Neuron (in vitro differentiated cells): ENCODE measurements at regions not wholly inside any gene's neighbourhood (a gene's known extent, or its start where the extent isn't known, plus 50 kb on each side); places are given as distances from the start of the nearest gene placed in this dataset.
"Not testable (repeated sequence)": the region's sequence is repeated elsewhere in the genome, so short reads cannot be mapped to it uniquely, and the experiment has no call there.

Experiments used
- H2AFZ ChIP-seq: one replicate; pipeline ENCODE4 v1.6.1; 2013; ENCODE audit warnings: low read depth, mild to moderate bottlenecking, inconsistent platforms, low read length, moderate library complexity
- H3K27me3 ChIP-seq: one replicate; pipeline ENCODE4 v1.6.1; 2013; ENCODE audit warnings: low read length; ENCODE audit not compliant: insufficient read depth
- H3K36me3 ChIP-seq: one replicate; pipeline ENCODE4 v1.6.1; 2013; ENCODE audit warnings: low read length; ENCODE audit not compliant: insufficient read depth
- H3K4me1 ChIP-seq: one replicate; pipeline ENCODE4 v1.6.1; 2013; ENCODE audit warnings: low read length; ENCODE audit not compliant: insufficient read depth
- H3K4me3 ChIP-seq: 2 replicates; pipeline ENCODE4 v1.5.1; 2013; ENCODE audit warnings: mild to moderate bottlenecking, low read length, moderate library complexity
- H3K9me3 ChIP-seq: one replicate; pipeline ENCODE4 v1.6.1; 2013; ENCODE audit warnings: low read length

DNA sequence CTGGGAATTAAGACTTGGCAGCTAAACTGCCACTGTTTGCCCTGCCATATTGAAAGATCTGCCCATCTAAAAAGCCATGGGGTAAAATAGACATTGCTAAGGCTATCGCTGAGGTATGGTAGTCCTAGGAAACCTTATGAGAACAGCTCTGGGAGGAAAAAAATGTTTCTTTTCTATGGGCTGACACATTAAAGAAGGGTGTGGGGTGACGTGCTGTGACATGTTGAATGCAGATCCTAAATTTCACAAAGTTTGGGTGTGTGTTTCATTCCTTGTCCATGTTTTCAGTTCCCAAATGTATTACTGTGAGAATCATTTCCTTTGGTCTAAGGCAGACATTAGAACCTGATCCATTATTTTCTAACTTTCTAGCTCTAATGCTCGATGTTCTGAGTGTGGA lies 766.4 kb downstream of the BCL11A start:
- Histone ChIP-seq H3K27me3 (no peaks in the 10 kb centered on the region), H3K36me3 (no peaks in the 10 kb centered on the region), H3K9me3 (no peaks in the 10 kb centered on the region), H2AFZ (no peak overlapping the region), H3K4me1 (no peaks in the 10 kb centered on the region), H3K4me3 (no peak overlapping the region)

DNA sequence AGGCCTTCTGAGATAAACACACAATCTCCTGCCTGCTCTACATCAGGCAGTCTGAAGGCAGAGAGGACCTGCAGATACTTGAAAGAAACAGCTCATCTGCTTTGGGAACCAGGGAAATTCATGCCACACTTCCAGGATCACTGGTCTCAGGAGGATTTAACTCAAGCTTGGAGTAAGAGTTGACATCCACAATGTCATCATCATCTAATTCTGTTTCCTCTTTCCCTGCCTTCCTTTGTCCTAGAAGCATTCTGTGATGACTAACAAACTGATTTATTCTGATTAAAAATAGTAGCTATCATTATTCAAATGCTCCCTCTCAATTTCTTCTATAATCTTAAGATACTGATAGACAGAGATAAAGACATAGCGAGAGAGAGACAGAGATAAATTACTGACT lies 766.8 kb downstream of the BCL11A start:
- Histone ChIP-seq H3K4me1 (no peaks in the 10 kb centered on the region), H3K36me3 (no peaks in the 10 kb centered on the region), H2AFZ (no peak overlapping the region), H3K27me3 (no peaks in the 10 kb centered on the region), H3K4me3 (no peak overlapping the region), H3K9me3 (no peaks in the 10 kb centered on the region)

- H3K36me3 ChIP-seq, result no peaks in the 10 kb centered on the region
- H3K4me1 ChIP-seq, result no peaks in the 10 kb centered on the region
- H3K4me3 ChIP-seq, result no peak overlapping the region
- H3K27me3 ChIP-seq, result no peaks in the 10 kb centered on the region
- no peaks in the 10 kb centered on the region for H3K9me3 ChIP-seq
- H2AFZ ChIP-seq, result no peak overlapping the region
These were observed 773.9 kb downstream of the BCL11A start for GRCh38 chr2:59779571-59779970.

GRCh38 chr2:59777120-59777519 lies 776.3 kb downstream of the BCL11A start:
- Histone ChIP-seq H2AFZ (no peak overlapping the region), H3K36me3 (no peaks in the 10 kb centered on the region)

GRCh38 chr2:59776726-59777008 lies 776.8 kb downstream of the BCL11A start:
- no peaks in the 10 kb centered on the region for H3K4me1 ChIP-seq
- H2AFZ ChIP-seq, result no peak overlapping the region
- H3K36me3 ChIP-seq, result no peaks in the 10 kb centered on the region
- no peaks in the 10 kb centered on the region for H3K9me3 ChIP-seq
- H3K27me3 ChIP-seq, result no peaks in the 10 kb centered on the region
- H3K4me3 ChIP-seq, result no peak overlapping the region

More at GRCh38 chr2:59777120-59777519, 776.3 kb downstream of the BCL11A start:
- Histone ChIP-seq H3K4me1 (no peaks in the 10 kb centered on the region), H3K27me3 (no peaks in the 10 kb centered on the region), H3K9me3 (no peaks in the 10 kb centered on the region), H3K4me3 (no peak overlapping the region)

GRCh38 chr2:59774821-59775433 lies 778.5 kb downstream of the BCL11A start:
- no peak overlapping the region for H2AFZ ChIP-seq
- no peaks in the 10 kb centered on the region for H3K9me3 ChIP-seq

DNA sequence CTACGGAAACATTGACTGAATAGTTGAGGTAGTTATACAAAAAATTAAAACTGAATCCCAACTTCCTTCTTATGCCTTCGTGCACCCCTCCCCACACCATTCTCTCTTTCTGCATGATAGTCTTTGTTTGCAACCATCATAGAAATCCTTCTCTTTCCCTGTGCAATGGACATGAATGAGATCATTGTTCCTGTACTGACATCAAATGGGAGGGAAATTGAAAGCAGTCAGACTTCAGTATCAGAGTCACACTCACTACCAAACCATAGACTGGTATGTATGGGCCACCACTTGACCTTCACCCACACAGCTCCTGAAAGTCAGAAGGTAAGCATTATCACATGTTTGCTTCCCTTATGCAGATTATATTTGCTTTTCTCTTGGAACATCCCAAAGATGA lies 782.8 kb downstream of the BCL11A start:
- H3K4me1 ChIP-seq, result no peaks in the 10 kb centered on the region
- H2AFZ ChIP-seq, result no peak overlapping the region
- no peaks in the 10 kb centered on the region for H3K36me3 ChIP-seq
- no peaks in the 10 kb centered on the region for H3K27me3 ChIP-seq
- H3K4me3 ChIP-seq, result no peak overlapping the region
- no peaks in the 10 kb centered on the region for H3K9me3 ChIP-seq

More at GRCh38 chr2:59774821-59775433, 778.5 kb downstream of the BCL11A start:
- H3K36me3 ChIP-seq, result no peaks in the 10 kb centered on the region
- no peaks in the 10 kb centered on the region for H3K27me3 ChIP-seq
- no peaks in the 10 kb centered on the region for H3K4me1 ChIP-seq
- H3K4me3 ChIP-seq, result no peak overlapping the region

DNA sequence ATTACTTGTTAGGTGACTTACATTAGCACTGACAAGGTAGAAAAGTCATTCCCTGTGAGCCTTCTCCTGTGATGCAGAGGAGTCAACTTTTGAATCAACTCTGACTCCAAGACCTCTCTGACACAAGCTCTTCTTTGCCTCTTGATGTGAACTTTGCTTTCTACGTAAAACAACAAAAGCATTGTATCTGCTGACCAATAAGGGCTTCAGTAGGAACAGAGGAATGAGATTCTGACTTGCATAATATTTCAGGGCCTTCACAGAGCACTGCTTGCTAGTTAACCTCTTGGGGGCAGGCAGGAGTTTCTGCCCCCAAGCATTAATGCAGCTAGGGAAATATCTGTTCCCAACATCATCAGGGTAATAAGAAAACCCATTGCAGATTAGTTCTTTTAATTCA lies 791.5 kb downstream of the BCL11A start:
- Histone ChIP-seq H3K9me3 (no peaks in the 10 kb centered on the region), H3K36me3 (no peaks in the 10 kb centered on the region), H3K27me3 (no peaks in the 10 kb centered on the region), H2AFZ (no peak overlapping the region), H3K4me1 (no peaks in the 10 kb centered on the region), H3K4me3 (no peak overlapping the region)

- Histone ChIP-seq H3K4me3 (no peak overlapping the region), H2AFZ (no peak overlapping the region), H3K27me3 (no peaks in the 10 kb centered on the region), H3K36me3 (no peaks in the 10 kb centered on the region), H3K4me1 (no peaks in the 10 kb centered on the region), H3K9me3 (no peaks in the 10 kb centered on the region)
These were observed 797.3 kb downstream of the BCL11A start for GRCh38 chr2:59756150-59756549.

DNA sequence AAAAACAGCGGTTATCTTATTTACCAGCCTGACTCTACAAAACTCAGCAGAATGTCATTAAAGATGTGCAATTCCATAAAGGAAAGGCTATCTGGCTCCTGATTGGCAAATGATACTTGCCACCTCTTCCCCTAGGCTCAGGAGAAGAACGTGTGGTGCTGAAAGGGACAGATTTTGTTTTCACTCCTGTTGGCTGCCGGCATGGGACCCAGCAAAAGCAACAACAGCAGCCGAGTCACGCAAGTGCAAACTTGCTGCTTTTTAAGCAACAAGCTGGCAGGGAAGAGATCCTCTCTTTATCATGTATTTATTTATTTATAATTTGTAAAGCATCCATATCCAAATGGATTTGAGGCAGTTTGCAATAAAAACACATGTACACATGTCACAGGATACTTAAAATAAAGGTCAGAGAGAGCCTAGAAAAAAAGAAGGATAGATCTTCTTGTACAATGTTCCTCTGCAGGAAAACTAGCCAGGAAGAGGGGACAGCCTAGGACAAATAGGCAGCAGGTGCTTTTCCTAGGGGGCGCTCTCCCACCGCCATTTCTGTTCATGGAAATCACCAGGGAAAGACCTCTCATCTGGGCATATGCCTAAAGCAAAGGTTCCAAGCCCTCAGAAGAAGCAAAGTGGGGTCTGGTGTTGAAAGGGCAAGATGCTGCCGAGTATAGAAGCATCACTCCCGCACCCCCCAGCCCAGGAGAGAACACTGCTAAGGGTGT lies 799.3 kb downstream of the BCL11A start:
- no peak overlapping the region for H3K4me3 ChIP-seq
- H3K4me1 ChIP-seq, result no peaks in the 10 kb centered on the region
- no peaks in the 10 kb centered on the region for H3K9me3 ChIP-seq
- no peaks in the 10 kb centered on the region for H3K27me3 ChIP-seq
- no peak overlapping the region for H2AFZ ChIP-seq
- no peaks in the 10 kb centered on the region for H3K36me3 ChIP-seq

DNA sequence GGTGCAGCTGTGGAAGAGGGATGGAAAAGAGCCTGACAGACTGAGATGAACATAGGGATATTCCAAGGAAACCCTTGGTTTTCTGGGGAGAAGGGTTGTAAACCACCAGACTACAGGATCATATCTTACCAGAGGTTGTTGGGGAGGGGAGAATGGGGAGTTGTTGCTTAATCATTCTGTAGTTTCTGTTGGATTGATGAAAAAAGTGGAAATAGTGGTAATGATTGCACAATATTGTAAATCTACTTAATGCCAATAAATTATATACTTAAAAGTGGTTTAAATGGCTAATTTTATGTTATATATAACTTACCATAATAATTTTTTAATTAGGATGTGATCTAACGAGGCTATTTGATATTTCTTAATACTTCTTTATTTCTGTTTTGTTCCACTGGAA lies 800.9 kb downstream of the BCL11A start:
- Histone ChIP-seq H3K36me3 (no peaks in the 10 kb centered on the region), H3K9me3 (no peaks in the 10 kb centered on the region), H3K27me3 (no peaks in the 10 kb centered on the region), H2AFZ (no peak overlapping the region), H3K4me3 (no peak overlapping the region), H3K4me1 (no peaks in the 10 kb centered on the region)

- H3K27me3 ChIP-seq, result no peaks in the 10 kb centered on the region
- no peaks in the 10 kb centered on the region for H3K9me3 ChIP-seq
- no peak overlapping the region for H3K4me3 ChIP-seq
- H3K36me3 ChIP-seq, result no peaks in the 10 kb centered on the region
- no peaks in the 10 kb centered on the region for H3K4me1 ChIP-seq
- H2AFZ ChIP-seq, result no peak overlapping the region
These were observed 801.4 kb downstream of the BCL11A start for GRCh38 chr2:59752071-59752470.

- H3K4me3 ChIP-seq, H3K27me3 ChIP-seq, H3K9me3 ChIP-seq, H3K36me3 ChIP-seq, H3K4me1 ChIP-seq, H2AFZ ChIP-seq: not testable (repeated sequence)
These were observed 802.2 kb downstream of the BCL11A start for GRCh38 chr2:59751214-59751613.

- H3K27me3 ChIP-seq, result no peaks in the 10 kb centered on the region
- no peaks in the 10 kb centered on the region for H3K9me3 ChIP-seq
- H3K4me3 ChIP-seq, result no peak overlapping the region
- H2AFZ ChIP-seq, result no peak overlapping the region
- no peaks in the 10 kb centered on the region for H3K4me1 ChIP-seq
- no peaks in the 10 kb centered on the region for H3K36me3 ChIP-seq
These were observed 807.2 kb downstream of the BCL11A start for GRCh38 chr2:59746291-59746690.
